HuH-7 (cell line): ENCODE measurements at regions not wholly inside any gene's neighbourhood (a gene's known extent, or its start where the extent isn't known, plus 50 kb on each side); places are given as distances from the start of the nearest gene placed in this dataset.
"Not testable (repeated sequence)": the region's sequence is repeated elsewhere in the genome, so short reads cannot be mapped to it uniquely, and the experiment has no call there.

Experiments used
- DNase-seq: peaks from one replicate; pipeline ENCODE4 v3.0.0; 2011; ENCODE audit warnings: low spot score

GRCh38 chr2:129015397-129016285 lies 697.0 kb upstream of the HS6ST1 start:
- no peak for DNase-seq

GRCh38 chr2:129016972-129017371 lies 698.3 kb upstream of the HS6ST1 start:
- DNase-seq: no peak

GRCh38 chr2:129024796-129025195 lies 706.1 kb upstream of the HS6ST1 start:
- no peak for DNase-seq

GRCh38 chr2:129035992-129036391 lies 717.3 kb upstream of the HS6ST1 start:
- no peak for DNase-seq

GRCh38 chr2:129043677-129044076 lies 725.0 kb upstream of the HS6ST1 start:
- DNase-seq: not testable (repeated sequence)

- not testable (repeated sequence) for DNase-seq
These were observed 727.8 kb upstream of the HS6ST1 start for GRCh38 chr2:129046475-129046874.

GRCh38 chr2:129050101-129050500 lies 731.4 kb upstream of the HS6ST1 start:
- DNase-seq: no peak

- DNase-seq: no peak
These were observed 736.6 kb upstream of the HS6ST1 start for GRCh38 chr2:129055242-129055641.

- no peak for DNase-seq
These were observed 737.2 kb upstream of the HS6ST1 start for GRCh38 chr2:129055824-129056223.

- DNase-seq: no peak
These were observed 737.8 kb upstream of the HS6ST1 start for GRCh38 chr2:129056309-129056958.

- no peak for DNase-seq
These were observed 738.3 kb upstream of the HS6ST1 start for GRCh38 chr2:129056959-129057317.

- DNase-seq: no peak
These were observed 740.3 kb upstream of the HS6ST1 start for GRCh38 chr2:129058981-129059380.

GRCh38 chr2:129059476-129059875 lies 740.8 kb upstream of the HS6ST1 start:
- DNase-seq: no peak

- DNase-seq: no peak
These were observed 742.6 kb upstream of the HS6ST1 start for GRCh38 chr2:129061069-129061768.

GRCh38 chr2:129061769-129062121 lies 743.1 kb upstream of the HS6ST1 start:
- no peak for DNase-seq

- DNase-seq: no peak
These were observed 743.7 kb upstream of the HS6ST1 start for GRCh38 chr2:129062146-129062912.

GRCh38 chr2:129067070-129067469 lies 748.4 kb upstream of the HS6ST1 start:
- no peak for DNase-seq

- DNase-seq: no peak
These were observed 749.3 kb upstream of the HS6ST1 start for GRCh38 chr2:129067953-129068352.

GRCh38 chr2:129068543-129068942 lies 749.9 kb upstream of the HS6ST1 start:
- no peak for DNase-seq

GRCh38 chr2:129069875-129070594 lies 751.4 kb upstream of the HS6ST1 start:
- DNase-seq: no peak

GRCh38 chr2:129070663-129071062 lies 752.0 kb upstream of the HS6ST1 start:
- DNase-seq: no peak

GRCh38 chr2:129071531-129071930 lies 752.9 kb upstream of the HS6ST1 start:
- DNase-seq: no peak
